GDM1 (cell line): ENCODE measurements at regions not wholly inside any gene's neighbourhood (a gene's known extent, or its start where the extent isn't known, plus 50 kb on each side); places are given as distances from the start of the nearest gene placed in this dataset.

Experiments
- DNase-seq: peaks from one replicate; lab custom pipeline; 2025; lab: John Stamatoyannopoulos, UW

DNA sequence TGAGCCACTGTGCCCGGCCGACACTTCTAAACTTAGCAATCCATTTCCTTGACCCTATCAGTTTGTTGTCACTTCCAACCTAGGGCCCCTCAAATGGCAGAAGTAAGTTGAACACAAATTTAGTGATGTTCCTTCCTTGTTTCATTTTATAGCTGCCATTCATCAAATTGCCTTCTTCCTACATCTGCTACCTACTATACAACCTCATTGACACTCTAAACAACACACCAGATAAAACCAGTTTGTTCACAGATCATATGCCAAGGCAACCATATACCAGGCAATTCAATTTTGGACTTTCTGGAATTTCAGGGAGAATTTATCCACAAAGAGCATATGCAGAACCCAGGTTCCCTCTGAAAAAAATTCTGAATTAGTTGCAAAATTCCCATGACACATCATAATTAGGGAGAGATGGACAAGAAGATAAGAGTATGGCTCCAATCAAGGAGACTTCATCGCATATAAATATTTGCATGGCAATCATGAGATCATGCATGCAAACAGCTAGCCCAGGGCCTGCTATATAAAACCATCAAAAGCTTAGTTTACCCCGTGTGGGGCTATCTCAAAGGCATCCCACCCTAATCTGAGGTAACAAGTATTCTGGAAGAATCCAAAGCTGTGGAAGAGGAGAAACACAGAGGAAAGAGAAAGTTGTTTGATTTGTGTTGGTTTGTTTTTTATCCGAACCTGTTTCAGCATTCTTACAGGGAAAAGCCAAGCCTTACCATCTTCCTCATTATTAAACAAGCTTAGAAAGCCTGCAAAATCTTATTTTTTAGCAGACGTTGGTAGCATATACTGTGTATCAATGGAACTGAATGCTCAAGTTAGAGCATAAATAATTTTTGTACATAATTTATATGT lies 132.8 kb upstream of the TNFAIP3 start:
- no peak for DNase-seq

DNA sequence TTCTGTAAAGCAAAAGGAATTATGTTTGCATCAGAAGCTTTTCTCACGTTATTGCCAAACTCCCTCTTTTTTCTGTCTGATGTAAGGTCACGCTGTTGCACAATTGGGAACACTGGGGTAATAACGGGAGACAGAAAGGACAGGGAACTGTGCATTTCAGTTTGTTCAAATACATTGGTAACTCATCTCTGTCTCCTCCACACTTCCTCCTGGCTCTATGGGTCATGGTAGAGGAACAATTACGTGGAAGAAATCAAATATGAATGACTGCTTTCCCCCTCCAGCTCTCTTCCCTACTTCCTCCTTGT lies 132.2 kb upstream of the TNFAIP3 start:
- DNase-seq, result no peak

DNA sequence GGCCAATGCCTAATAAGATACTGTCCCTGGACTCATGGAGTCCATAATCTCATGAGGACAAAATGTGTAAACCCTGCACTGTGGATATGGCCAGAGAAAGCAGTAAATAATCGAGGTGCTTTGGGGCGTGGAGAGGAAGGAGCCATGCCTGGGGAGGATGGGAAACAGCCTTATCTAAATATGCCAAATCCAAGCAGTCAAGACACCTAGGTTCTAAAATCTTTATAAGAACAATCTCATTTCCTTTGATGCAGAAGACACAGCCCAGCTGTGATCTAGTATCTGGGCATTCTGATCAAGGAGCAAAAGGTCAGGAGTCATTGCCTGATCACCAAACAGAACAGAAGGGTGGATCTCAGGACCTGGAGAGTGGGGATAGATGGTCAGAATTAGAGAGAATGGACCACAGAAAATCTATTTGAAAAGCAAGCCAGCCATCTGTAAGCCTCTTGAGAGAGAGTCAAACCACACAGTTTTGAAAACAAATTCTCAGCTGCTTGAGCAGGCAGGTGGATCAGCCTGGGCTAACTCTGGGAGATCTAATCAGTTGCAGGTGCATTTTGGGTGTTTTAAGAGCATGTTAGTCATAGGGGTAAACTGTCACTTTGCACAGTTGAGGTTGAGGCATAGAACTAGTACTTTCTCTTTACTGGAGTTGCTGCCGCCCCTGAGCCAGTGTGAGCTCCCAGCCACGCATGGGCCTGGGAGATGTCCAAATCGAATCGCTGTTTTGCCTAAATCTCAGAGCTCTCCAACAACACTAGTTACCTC lies 130.8 kb upstream of the TNFAIP3 start:
- no peak for DNase-seq

DNA sequence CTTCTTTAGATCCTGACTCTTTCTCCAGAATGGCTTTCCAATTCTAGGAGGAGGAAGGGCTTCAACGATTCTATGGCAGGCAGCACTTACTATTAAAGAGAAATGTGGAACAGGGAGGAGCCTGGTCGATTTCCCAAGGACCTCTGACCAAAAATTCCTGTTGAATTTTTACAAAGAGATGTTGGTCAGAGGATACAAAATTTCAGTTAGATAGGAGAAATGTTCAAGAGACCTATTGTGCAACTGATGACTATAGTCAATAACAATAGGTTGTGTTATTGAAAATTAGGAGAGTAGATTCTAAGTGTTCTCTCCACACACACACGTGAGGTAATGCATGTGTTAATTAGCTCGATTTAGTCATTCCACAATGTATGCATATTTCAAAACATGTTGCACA lies 130.1 kb upstream of the TNFAIP3 start:
- no peak for DNase-seq

DNA sequence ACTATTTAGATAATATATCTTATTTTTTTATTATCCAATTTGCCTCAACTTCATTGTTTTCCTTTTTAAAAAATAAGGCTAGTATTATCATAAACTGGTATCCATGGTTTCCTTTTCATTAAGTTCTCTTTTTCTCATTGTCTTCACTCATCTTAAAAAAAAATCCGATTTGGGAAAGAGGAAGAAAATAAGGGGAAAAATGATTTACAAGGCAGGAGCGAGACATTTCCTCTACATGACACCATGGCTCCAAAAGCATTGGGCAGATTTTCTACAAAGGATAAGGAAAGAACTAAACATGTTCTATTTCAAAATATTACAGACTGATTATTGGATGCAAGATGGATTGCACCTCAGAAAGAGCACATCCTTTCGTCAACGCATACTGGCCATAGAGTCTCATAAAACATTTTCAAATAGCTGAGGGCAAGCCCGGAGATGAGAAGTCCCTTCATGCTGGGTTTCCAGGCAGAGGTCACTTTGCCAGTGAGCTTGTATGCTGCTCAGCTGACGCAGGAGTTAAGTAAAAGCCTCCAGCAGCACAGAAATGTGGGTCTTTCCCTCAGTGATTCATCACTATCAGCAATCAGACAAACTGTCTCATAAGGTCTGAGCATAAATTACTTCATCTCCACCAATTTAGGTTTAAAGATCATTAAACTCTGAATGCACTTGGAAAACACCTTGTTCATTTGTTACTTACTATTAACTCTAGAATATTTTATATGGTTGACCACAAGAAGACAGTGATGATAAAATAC lies 129.0 kb upstream of the TNFAIP3 start:
- no peak for DNase-seq

DNA sequence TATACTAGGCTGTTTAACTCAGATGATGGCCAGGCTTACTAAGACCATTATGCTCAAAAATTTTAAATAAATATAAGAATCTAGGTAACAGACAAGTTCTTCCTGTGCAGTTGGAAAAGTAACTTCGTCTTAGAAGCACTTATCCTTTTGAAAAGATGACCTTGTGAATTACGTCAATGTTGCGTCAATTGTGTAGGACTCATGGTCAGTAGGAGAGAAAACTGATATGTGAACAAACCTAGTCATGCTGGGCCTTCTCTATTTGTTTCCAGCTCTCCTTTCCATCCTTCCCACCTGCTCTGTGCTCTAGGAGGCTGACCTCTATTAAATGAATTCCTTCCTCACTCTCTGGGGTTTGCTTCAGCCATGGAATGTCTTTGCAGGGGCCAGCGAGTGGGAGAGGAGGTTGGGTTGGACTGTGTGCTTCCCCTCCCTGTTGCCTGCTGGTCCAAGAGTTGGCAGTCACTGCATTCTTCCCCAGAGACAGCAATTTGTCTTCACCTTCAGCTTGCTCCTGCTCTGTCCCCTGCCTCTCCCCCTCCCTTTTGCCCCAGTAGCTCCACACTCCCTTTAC lies 128.0 kb upstream of the TNFAIP3 start:
- DNase-seq, result no peak

DNA sequence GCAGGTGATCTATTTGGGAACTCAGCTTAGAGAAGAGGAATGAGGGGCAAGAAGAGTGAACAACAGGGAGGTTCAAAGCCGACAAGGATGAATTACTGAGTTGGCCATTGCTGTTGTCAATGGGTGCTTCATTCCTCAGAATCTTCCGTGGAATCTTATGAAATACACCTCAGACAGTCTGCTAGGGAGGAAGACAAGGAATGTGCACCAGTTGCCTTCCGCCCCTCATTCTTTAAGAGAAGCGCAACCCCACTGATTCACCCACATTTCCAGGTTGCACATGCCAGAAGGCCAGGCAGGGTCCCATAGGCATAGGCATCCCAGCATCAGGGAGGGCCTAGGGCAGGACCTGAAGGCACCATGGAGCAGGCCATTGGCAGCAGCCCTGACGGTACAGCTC lies 127.5 kb upstream of the TNFAIP3 start:
- no peak for DNase-seq

DNA sequence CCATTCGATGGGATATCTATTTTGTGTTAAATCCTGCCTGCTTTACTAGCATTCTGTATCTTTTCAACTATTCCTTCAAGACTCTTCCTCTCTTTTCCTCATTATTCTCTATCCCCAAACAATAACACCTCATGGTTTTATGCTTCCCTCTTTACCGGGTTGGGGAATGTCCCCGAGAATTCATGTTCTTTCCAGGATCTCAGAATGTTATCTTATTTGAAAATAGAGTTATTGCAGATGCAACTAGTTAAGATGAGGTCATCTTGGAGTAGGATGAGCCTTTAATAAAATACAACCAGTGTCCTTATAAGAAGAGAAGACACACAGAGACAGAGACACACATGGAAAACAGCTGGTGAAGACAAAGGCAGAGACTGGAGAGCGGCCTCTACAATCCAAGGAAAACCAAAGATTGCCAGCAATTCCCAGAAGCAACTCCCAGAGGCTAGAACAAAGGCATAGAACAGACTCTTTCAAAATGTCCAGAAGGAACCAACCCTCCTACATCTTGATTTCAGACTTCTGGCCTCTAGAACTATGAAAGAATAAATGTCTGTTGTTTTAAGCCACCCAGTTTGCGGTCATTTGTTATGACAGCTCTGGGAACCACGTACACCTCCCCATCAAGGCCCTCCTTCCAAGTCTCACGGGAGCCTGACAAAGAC lies 126.8 kb upstream of the TNFAIP3 start:
- no peak for DNase-seq

DNA sequence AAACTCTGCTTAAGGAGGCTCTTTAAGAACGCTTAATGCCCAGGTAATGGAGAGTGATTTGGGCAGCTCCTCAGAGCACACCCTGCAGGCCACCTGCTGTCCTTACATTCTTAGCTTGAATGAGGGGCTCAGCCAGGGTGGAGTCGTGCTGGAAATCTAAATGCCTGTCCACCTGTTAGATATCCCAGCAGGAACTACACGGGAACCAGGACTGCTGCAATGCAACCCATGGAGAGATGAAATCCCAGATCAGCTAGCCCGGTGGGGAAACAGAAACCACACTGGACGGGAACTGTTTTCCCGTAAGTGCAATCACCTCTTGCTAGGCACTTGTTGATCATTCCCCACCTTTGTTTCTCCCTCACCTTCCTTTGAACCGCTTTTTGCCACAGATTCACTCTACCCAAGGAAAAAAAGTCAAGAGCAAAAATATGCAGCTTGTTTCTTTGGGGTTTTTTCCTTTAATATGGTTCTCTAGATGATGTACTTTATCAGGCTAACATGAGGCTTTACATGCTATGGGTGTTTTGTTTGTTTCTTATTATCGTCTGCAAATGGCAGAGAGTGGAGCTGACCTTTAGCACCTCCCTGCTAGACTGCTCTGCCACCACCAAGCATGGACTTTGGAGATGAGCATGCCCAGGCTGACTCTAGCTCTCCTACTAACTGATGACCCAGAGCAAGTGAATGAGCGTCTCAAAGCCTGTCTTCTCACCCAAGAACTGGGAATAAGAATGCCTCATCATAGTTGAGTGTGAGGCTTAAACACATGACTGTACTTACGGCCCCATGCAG lies 125.9 kb upstream of the TNFAIP3 start:
- no peak for DNase-seq

DNA sequence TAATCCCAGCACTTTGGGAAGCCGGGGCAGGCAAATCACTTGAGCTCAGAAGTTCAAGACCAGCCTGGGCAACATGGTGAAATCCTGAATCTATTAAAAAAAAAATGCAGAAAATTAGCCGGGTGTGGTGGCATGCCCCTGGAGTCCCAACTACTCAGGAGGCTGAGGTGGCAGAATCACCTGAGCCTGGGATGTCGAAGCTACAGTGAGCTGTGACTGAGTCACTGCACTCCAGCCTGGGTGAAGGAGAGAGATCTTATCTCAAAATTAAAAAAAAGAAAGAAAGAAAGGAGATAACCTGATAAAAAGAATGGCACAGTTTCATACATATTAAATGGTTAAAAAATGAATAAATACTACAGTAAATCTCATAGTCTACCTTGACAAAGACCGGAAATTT lies 123.6 kb upstream of the TNFAIP3 start:
- no peak for DNase-seq

DNA sequence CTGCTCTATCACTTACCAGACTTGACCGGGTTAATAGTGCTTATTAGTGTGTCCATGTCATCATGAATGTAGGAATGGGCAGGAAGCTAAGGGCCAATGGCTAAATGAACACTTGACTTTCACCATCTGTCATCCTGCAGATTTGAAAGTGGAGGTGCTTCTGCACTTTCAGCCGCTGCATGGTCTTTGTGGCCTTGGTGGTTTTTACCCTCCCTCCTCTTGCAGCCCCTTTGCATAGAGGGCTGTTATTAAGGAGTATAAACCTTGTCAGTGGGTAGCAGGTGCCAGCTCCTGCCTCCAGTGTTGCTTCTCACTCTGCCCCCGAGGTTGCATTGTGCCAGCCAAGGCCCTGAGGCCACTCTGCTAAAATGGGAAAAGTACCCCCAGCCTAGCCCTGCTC lies 122.2 kb upstream of the TNFAIP3 start:
- no peak for DNase-seq

DNA sequence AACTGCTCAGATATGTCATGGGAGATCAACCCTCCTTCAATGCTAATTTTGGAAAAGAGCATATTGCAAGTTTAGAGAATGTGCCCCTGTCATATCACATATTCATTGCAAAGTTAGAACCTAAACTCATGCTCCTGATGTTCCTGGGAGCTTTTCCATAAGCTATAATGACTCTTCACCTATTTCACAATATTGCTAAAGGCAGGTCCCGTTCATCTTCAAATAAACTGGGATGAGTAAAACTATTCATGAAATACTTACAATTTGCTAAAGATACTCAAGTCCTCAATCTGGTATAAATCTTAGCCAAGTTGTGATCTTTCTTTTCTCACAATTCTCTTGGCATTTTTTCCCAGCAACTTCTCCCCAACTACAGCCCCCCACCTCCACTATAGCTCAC lies 121.7 kb upstream of the TNFAIP3 start:
- no peak for DNase-seq

DNA sequence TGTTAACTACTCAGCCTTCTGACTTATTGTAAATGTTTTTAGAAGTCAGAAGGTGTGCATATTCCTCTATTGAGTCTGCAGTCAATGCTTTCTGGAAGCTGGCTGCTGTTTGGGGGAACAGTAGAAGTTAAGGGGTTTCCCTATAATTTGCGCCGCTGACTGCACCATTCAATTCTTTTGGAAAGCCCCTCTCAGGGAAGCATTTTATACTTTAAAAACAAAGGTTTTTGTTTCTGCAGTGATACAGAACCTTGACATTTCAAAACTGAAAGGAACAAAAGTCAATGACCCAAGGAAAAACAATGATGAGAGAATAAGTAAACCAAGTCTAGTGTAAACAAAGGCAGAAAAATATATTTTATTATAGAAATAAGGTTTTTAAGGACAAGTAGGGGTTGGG lies 120.8 kb upstream of the TNFAIP3 start:
- no peak for DNase-seq

DNA sequence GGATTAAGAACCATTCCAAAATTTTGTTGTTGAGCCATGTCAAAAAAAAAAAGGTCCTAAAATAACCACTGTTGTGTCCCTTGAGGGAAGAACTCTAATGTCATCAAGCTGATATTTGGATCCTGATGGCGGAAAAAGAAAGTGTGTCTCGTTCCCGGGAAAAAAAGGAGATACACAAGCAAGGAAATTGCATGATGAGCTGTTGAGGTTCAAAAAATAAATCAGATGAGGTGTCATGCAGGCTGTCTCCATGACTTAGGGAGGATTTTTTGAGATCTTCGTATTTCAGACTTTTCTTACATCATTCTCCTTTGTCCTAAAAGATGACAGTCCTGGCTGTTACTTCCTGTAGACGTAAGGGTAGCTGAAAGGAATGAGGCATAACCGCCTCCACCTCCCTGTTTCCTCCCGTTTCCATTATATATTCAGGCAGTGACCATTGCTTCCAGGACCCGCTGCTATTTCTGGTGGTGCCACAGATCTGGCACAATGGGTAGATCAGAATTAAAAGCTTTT lies 117.3 kb upstream of the TNFAIP3 start:
- no peak for DNase-seq

DNA sequence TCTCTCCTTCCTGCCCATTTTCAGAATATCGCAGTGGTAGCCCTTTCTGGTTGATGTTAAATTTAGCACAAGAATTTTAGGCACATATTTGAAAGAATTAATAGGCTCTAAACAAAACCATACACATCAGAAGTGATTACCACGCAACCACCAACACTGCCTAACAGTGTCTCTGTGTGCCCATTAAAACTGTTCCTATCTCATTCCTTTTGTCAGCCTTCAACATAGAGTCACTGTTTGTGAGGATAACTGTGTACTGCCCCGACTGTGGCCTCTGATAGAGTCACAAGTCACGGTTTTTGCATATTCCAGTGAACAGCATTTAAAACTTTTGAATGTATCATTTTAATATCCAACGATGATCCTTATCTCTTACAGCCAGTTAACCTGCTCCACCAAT lies 116.8 kb upstream of the TNFAIP3 start:
- DNase-seq, result no peak

DNA sequence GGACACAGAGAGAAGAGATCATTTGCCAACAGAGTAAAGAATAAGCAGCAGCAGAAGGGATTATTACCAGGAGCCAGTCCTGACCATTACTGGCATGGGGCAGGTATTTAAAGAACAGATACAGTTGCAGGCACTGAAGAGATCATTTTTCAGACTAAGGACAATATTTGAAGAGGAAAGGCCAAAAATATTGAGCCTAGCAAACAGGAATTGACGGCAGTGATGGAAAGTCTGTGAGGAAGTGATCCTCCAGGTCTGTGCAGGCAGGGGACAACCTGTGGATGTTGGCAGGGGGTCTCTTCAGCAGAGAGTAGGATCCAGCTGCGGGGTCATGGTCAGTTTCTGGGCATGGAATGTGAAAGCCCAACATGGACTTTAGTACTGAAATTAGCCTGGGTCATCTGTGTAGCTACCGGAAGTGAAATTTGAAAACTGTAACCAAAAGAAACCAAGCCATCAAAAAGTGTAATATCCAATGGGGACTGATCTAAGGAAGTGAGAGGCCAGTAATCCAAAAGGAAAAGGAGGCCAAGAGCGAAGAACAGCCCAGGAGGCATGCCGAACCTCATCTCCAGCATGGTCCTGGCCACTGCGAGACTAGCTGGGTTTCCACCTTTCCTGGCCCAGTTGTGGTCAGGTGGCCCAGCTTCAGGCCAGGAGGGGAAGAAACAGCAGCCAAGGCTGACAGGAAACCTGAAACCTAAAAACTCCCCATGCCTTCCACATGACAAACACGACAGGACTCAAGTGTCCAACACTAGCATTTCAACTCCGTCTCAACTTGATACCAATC lies 115.1 kb upstream of the TNFAIP3 start:
- no peak for DNase-seq

DNA sequence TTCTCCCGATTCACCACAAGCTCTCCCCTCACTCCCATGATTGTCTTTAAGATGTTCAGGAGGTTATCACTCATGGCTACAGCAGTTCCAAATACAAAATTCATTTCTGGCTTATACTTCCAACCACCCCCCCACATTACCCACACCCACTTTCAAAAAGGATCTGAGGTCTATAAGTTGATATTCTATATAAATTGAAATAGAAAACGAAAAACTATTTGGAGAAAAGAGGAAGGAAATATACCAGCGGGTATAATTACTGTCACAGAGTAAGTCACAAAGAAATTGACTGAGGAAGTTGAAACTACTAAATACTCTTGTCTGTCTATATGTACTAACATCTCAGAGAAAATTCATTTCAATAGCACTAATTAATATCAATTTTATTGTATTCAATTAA lies 112.7 kb upstream of the TNFAIP3 start:
- DNase-seq, result no peak

DNA sequence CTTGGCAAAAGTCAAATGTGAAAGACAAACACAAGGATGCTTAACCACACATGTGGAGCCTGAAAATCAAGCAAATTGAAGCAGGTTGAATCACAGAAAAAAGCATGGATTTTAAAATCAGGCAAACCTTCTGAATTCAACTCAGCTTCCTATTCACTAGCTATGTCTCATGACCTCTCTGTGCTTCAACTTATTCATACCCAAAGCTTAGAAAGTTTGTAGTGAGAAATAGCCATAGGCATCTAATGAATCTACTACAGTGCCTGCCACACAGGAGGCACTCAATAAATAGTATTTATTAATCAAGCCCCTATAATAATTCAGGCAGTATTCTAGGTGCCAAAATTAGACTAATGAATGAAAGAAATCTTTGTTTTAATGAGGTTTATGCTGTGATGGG lies 112.2 kb upstream of the TNFAIP3 start:
- DNase-seq, result no peak

DNA sequence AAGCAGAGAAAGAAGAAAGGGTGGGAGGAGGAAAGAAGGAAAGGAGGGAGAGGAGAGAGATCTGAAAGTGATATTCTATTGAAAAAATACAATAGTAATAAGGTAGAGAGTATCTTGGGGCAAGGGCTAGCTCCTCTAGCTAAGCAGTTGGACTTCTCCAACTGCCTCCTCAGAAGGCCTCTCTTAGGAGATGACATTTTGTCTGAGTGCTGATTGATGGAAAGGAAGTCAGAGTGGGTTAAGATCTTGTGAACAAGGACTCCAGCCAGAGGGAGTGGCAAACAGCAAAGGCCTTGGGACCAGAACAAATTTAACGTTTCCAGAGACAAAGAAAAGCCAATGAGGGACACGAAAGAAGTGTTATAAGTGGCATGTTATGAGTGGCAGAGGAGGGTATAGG lies 111.8 kb upstream of the TNFAIP3 start:
- no peak for DNase-seq

DNA sequence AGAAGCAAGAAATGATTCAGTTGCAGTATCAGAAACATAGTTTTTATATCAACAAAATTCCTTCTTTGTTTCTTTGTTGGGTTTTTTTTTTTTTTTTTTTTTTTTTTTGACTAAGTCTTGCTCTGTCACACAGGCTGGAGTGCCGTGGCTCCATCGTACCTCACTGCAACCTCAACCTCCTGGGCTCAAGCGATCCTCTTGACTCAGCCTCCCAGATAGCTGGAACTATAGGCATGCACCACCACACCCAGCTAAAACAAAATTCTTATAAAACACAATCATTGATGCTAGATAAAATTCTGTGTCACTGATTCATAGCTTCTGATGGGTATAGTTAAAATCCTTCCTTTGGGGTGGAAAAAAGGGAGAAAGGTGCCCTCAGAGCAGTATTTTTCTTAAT lies 110.3 kb upstream of the TNFAIP3 start:
- no peak for DNase-seq
